HPDE6-E6E7 (cell line): ENCODE measurements at regions not wholly inside any gene's neighbourhood (a gene's known extent, or its start where the extent isn't known, plus 50 kb on each side); places are given as distances from the start of the nearest gene placed in this dataset.

Experiments
- DNase-seq: peaks from one replicate; pipeline ENCODE4 v3.0.0; 2011; ENCODE audit warnings: missing footprints; ENCODE audit errors: extremely low spot score

- DNase-seq, result no peak
These were observed 151.1 kb upstream of the BMP2 start for GRCh38 chr20:6616421-6616820.

- no peak for DNase-seq
These were observed 152.7 kb upstream of the BMP2 start for GRCh38 chr20:6614836-6615235.

GRCh38 chr20:6613280-6613861 lies 154.1 kb upstream of the BMP2 start:
- peak; percentile 73 for DNase-seq

GRCh38 chr20:6612606-6612923 lies 154.9 kb upstream of the BMP2 start:
- no peak for DNase-seq

- no peak for DNase-seq
These were observed 155.4 kb upstream of the BMP2 start for GRCh38 chr20:6611911-6612605.

GRCh38 chr20:6606651-6607050 lies 160.8 kb upstream of the BMP2 start:
- no peak for DNase-seq

- DNase-seq, result no peak
These were observed 162.2 kb upstream of the BMP2 start for GRCh38 chr20:6605055-6605935.

GRCh38 chr20:6604179-6604578 lies 163.3 kb upstream of the BMP2 start:
- DNase-seq, result no peak

- no peak for DNase-seq
These were observed 167.4 kb upstream of the BMP2 start for GRCh38 chr20:6599876-6600735.

GRCh38 chr20:6595704-6596103 lies 171.8 kb upstream of the BMP2 start:
- DNase-seq, result no peak

- peak; percentile 96 for DNase-seq
These were observed 176.4 kb upstream of the BMP2 start for GRCh38 chr20:6590891-6591637.

GRCh38 chr20:6588296-6588695 lies 179.2 kb upstream of the BMP2 start:
- DNase-seq, result no peak

GRCh38 chr20:6583134-6583738 lies 184.2 kb upstream of the BMP2 start:
- peak; percentile 79 for DNase-seq

- DNase-seq, result no peak
These were observed 185.0 kb upstream of the BMP2 start for GRCh38 chr20:6582449-6582848.

GRCh38 chr20:6580486-6580885 lies 187.0 kb upstream of the BMP2 start:
- DNase-seq, result no peak

GRCh38 chr20:6579824-6580223 lies 187.7 kb upstream of the BMP2 start:
- DNase-seq, result no peak

GRCh38 chr20:6579417-6579816 lies 188.1 kb upstream of the BMP2 start:
- DNase-seq, result no peak

- no peak for DNase-seq
These were observed 190.0 kb upstream of the BMP2 start for GRCh38 chr20:6577451-6577850.

- DNase-seq, result no peak
These were observed 190.8 kb upstream of the BMP2 start for GRCh38 chr20:6576726-6577125.

- DNase-seq, result no peak
These were observed 191.5 kb upstream of the BMP2 start for GRCh38 chr20:6575912-6576401.

- DNase-seq, result peak; percentile 84
These were observed 200.7 kb upstream of the BMP2 start for GRCh38 chr20:6566821-6567220.
